ENCODE measurements at regions not wholly inside any gene's neighbourhood (a gene's known extent, or its start where the extent isn't known, plus 50 kb on each side); places are given as distances from the start of the nearest gene placed in this dataset.

DNA sequence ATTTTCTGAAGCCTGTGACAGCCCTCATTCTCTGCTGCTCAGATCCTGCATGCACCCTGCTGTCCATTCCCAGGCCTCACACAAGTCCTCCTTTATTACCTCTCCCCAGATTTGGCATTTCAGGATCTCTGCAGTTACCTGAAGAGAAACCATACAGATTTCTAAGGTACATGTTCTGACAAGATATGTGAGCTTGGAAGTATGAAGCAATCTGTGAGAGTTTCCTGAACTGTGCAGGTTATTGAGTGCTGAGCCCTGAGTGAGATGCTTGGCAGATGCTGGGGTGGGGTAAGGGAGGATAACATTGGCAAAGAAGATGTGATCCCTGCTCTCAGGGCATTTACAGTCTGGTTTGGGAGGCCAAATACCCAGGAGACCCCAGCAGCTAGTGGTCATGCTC lies 91.9 kb upstream of the EPCAM start:
- no peak overlapping the region for H3K9ac ChIP-seq (ENCODE audit: low read depth in 1 of 2, low read length in 2 of 2)
- no peak for DNase-seq (ENCODE audit: low spot score)
- peaks cover 2 to 11% (median 6%) of the 10 kb centered on the region in 4 donors for H3K4me1 ChIP-seq (ENCODE audit: control insufficient read depth in 4 of 4, insufficient read depth in 4 of 4, low read length in 3 of 4)
- no peaks in the 10 kb centered on the region for H3K27me3 ChIP-seq (ENCODE audit: control insufficient read depth in 4 of 4, insufficient read depth in 4 of 4, low read length in 3 of 4)
- no peaks in the 10 kb centered on the region for H3K36me3 ChIP-seq (ENCODE audit: control insufficient read depth in 4 of 4, insufficient read depth in 3 of 4, low read depth in 1 of 4, low read length in 3 of 4)
- TF ChIP-seq, protein P1, sequence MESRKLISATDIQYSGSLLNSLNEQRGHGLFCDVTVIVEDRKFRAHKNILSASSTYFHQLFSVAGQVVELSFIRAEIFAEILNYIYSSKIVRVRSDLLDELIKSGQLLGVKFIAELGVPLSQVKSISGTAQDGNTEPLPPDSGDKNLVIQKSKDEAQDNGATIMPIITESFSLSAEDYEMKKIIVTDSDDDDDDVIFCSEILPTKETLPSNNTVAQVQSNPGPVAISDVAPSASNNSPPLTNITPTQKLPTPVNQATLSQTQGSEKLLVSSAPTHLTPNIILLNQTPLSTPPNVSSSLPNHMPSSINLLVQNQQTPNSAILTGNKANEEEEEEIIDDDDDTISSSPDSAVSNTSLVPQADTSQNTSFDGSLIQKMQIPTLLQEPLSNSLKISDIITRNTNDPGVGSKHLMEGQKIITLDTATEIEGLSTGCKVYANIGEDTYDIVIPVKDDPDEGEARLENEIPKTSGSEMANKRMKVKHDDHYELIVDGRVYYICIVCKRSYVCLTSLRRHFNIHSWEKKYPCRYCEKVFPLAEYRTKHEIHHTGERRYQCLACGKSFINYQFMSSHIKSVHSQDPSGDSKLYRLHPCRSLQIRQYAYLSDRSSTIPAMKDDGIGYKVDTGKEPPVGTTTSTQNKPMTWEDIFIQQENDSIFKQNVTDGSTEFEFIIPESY (IDR thresholded peaks at IDR 0.05), result no peak
- no peak for TF ChIP-seq NR2F2 (IDR thresholded peaks at IDR 0.05)
- H3K4me3 ChIP-seq (ENCODE audit: low read depth in 1 of 3, low read length in 3 of 3), result no peak overlapping the region
- no peak overlapping the region for H3K27ac ChIP-seq (ENCODE audit: low read depth in 1 of 2, low read length in 2 of 2)
- no peaks in the 10 kb centered on the region for H3K9me3 ChIP-seq (ENCODE audit: control insufficient read depth in 4 of 4, low read length in 3 of 4)

- 89% methylated on average over 3 of the region's 3 CpGs for WGBS
- Histone ChIP-seq H3K9ac (ENCODE audit: low read depth in 1 of 2, low read length in 2 of 2) (no peak overlapping the region), H3K9me3 (ENCODE audit: control insufficient read depth in 4 of 4, low read length in 3 of 4) (no peaks in the 10 kb centered on the region), H3K4me1 (ENCODE audit: control insufficient read depth in 4 of 4, insufficient read depth in 4 of 4, low read length in 3 of 4) (peaks cover 6 to 14% (median 6%) of the 10 kb centered on the region in 4 donors), H3K4me3 (ENCODE audit: low read depth in 1 of 3, low read length in 3 of 3) (no peak overlapping the region), H3K27ac (ENCODE audit: low read depth in 1 of 2, low read length in 2 of 2) (no peak overlapping the region), H3K36me3 (ENCODE audit: control insufficient read depth in 4 of 4, insufficient read depth in 3 of 4, low read depth in 1 of 4, low read length in 3 of 4) (no peaks in the 10 kb centered on the region), H3K27me3 (ENCODE audit: control insufficient read depth in 4 of 4, insufficient read depth in 4 of 4, low read length in 3 of 4) (no peaks in the 10 kb centered on the region)
- TF ChIP-seq HNF4A (conservative IDR thresholded peaks at IDR 0.05) (no peak), FOXA1 (IDR thresholded peaks at IDR 0.05) (no peak), TAF1 (conservative IDR thresholded peaks at IDR 0.05) (no peak), RAD21 (IDR thresholded peaks at IDR 0.05) (no peak), CTCF (IDR thresholded peaks at IDR 0.05; ENCODE audit: low read depth, low read length, missing input control) (no peak), JUND (IDR thresholded peaks at IDR 0.05) (no peak), YY1 (IDR thresholded peaks at IDR 0.05) (no peak), FOXA2 (IDR thresholded peaks at IDR 0.05) (no peak)
- TF ChIP-seq, protein P2, sequence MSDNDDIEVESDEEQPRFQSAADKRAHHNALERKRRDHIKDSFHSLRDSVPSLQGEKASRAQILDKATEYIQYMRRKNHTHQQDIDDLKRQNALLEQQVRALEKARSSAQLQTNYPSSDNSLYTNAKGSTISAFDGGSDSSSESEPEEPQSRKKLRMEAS (IDR thresholded peaks at IDR 0.05), result no peak
- TF ChIP-seq, protein P1 (IDR thresholded peaks at IDR 0.05), result no peak
- no peak for DNase-seq (ENCODE audit: low spot score)
Observed at GRCh38 chr2:47276061-47276460, 93.0 kb upstream of the EPCAM start.

- Histone ChIP-seq H3K9ac (ENCODE audit: low read depth in 1 of 2, low read length in 2 of 2) (no peak overlapping the region), H3K4me3 (ENCODE audit: low read depth in 1 of 3, low read length in 3 of 3) (no peak overlapping the region), H3K27me3 (ENCODE audit: control insufficient read depth in 4 of 4, insufficient read depth in 4 of 4, low read length in 3 of 4) (no peaks in the 10 kb centered on the region), H3K9me3 (ENCODE audit: control insufficient read depth in 4 of 4, low read length in 3 of 4) (no peaks in the 10 kb centered on the region), H3K36me3 (ENCODE audit: control insufficient read depth in 4 of 4, insufficient read depth in 3 of 4, low read depth in 1 of 4, low read length in 3 of 4) (no peaks in the 10 kb centered on the region), H3K27ac (ENCODE audit: low read depth in 1 of 2, low read length in 2 of 2) (no peak overlapping the region), H3K4me1 (ENCODE audit: control insufficient read depth in 4 of 4, insufficient read depth in 4 of 4, low read length in 3 of 4) (peaks cover 6 to 14% (median 9%) of the 10 kb centered on the region in 4 donors)
- TF ChIP-seq HNF4G (IDR thresholded peaks at IDR 0.05), result no peak
- no peak for TF ChIP-seq CTCF (IDR thresholded peaks at IDR 0.05; ENCODE audit: low read depth, low read length, missing input control)
- DNase-seq (ENCODE audit: low spot score), result no peak
- WGBS, result 93% methylated on average over 10 of the region's 10 CpGs
Observed at GRCh38 chr2:47274054-47274782, 94.9 kb upstream of the EPCAM start.
